ENCODE measurements at regions not wholly inside any gene's neighbourhood (a gene's known extent, or its start where the extent isn't known, plus 50 kb on each side); places are given as distances from the start of the nearest gene placed in this dataset.

- TF ChIP-seq CTCF (IDR thresholded peaks at IDR 0.05) = no peak
- no peak for TF ChIP-seq POLR2A (IDR thresholded peaks at IDR 0.05)
Measured at GRCh38 chr14:54232735-54233134, 164.1 kb upstream of the CDKN3 start.
